Heart left ventricle (tissue), 16 donors: ENCODE measurements at regions not wholly inside any gene's neighbourhood (a gene's known extent, or its start where the extent isn't known, plus 50 kb on each side); places are given as distances from the start of the nearest gene placed in this dataset.

Experiments used
- ATAC-seq, 4 donors: fragments of 200-7000 bp; cut with Tn5 transposase; one replicate each; pipeline ENCODE4 v1.9.1; 2020 to 2022; ENCODE audit warnings: moderate library complexity in 4 of 4, mild to moderate bottlenecking in 3 of 4, moderate number of reproducible peaks in 1 of 4
- DNase-seq, 5 donors: peaks; one replicate each; pipeline ENCODE4 v3.0.0-alpha.2; 2020
- H3K27ac ChIP-seq, 12 donors: fragments of 200-600 bp; sonication (generic) in 4 of 12; one replicate each; pipeline versions ENCODE4 v1.5.0 to v1.8.0; 2016 to 2022; ENCODE audit warnings: mild to moderate bottlenecking in 2 of 12
- H3K27me3 ChIP-seq, 9 donors: fragments of 200-600 bp; sonication (generic) in 2 of 9; one replicate each; pipeline versions ENCODE4 v1.5.1 to v1.8.0; 2016 to 2022; ENCODE audit warnings: mild to moderate bottlenecking in 3 of 9
- H3K36me3 ChIP-seq, 9 donors: fragments of 200-600 bp; sonication (generic) in 2 of 9; one replicate each; pipeline versions ENCODE4 v1.5.0 to v1.8.0; 2018 to 2022; ENCODE audit warnings: mild to moderate bottlenecking in 2 of 9
- H3K4me1 ChIP-seq, 12 donors: fragments of 200-600 bp; sonication (generic) in 4 of 12; one replicate each; pipeline versions ENCODE4 v1.5.0 to v1.8.0; 2016 to 2022; ENCODE audit warnings: mild to moderate bottlenecking in 3 of 12
- H3K4me3 ChIP-seq, 12 donors: fragments of 200-600 bp; sonication (generic) in 4 of 12; one replicate each; pipeline versions ENCODE4 v1.5.0 to v1.8.0; 2017 to 2022; ENCODE audit warnings: mild to moderate bottlenecking in 9 of 12, moderate library complexity in 4 of 12
- H3K9me3 ChIP-seq, 12 donors: fragments of 200-600 bp; sonication (generic) in 4 of 12; one replicate each; pipeline versions ENCODE4 v1.5.0 to v1.8.0; 2016 to 2022; ENCODE audit warnings: mild to moderate bottlenecking in 1 of 12
- POLR2A ChIP-seq, 2 donors: fragments of 450-650 bp; IDR thresholded peaks; one replicate each; pipeline ENCODE4 v1.6.1; 2017; ENCODE audit warnings: antibody characterized with exemption in 2 of 2, mild to moderate bottlenecking in 2 of 2, moderate library complexity in 2 of 2
- WGBS, 4 donors: extraction: QIAGEN DNeasy Blood & Tissue Kit in 2 of 4; methylation state at CpG; one replicate each; pipeline versions ENCODE4 v1.1.5 to v1.1.7; 2013 to 2018; 5-methylcytosine and 5-hydroxymethylcytosine counted together
- intact Hi-C, 10 donors: fragments of 100-400 bp; cut with DNase I; formaldehyde crosslinking; loops; one replicate each; pipeline versions ENCODE4 v1.11.1 to v1.14.2; 2022
- TF ChIP-seq, protein P1 (sequence below), 12 donors: fragments of 200-600 bp; sonication (generic) in 4 of 12; IDR thresholded peaks; one replicate each; pipeline versions ENCODE4 v1.5.0 to v1.8.0; 2018 to 2022; ENCODE audit warnings: antibody characterized with exemption in 12 of 12, mild to moderate bottlenecking in 5 of 12
- donor health status: ischemic (EF 13 %, LVEDD 7.1; RV severe dilation, severe dysfunction).
- donor health status: healthy with polysubstance abuse.
- donor health status: DM: no; HTN: yes; CAD: no.
- donor health status: DM: no; HTN: no; CAD: no.
- donor health status: ischemic (EF 25% LVEDD 6.9; RV normal size, moderate dysfunction).
- donor health status: ischemic (EF 25% LVEDD 5.7; RV mildly dilated, moderate dysfunction).
- donor health status: healthy.
- donor health status: DM: yes; HTN: yes; CAD: no.
- donor health status: ischemic (EF 35%, LVEDD 5.7; RV mildly dilated, moderate dysfunction).
- donor health status: nonischemic (EF 11% LVEDD 7.7; RV severe dilation, severe dysfunction).
- donor health status: DM: yes; HTN: yes; CAD: no.
- donor health status: PGD.
- donor health status: ischemic (EF 29% LVEDD 5.4; RV normal size, mild dysfunction).
- donor health status: nonischemic (EF 23%, LVEDD 6.1; RV moderate dilation, normal function).

DNA sequence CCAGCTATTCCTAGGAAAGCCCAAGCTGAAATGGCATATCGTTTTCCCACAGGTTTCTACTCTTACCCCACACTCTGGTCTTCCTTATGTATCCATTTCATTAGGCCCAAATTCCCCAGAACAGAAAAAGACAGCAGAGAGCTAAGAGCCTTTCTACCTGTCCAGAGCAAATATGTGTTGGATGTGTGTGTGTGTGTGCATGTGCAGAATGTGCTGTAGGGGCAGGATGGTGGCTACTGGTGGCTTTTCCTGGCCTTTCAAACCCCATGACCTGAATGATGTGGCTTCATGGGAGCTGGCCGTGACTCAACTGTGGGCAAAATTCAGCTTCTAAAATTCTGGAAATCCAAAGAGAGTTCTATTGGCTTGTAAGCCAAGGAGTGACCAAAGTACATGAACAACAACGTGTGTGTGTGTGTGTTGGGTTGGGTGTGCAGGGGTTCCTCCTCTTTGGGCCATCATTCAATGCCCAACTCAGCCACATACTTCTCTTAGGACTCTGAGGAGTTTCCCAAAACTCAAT, 421.4 kb upstream of the CADM1 start:
- no peak for TF ChIP-seq POLR2A (IDR thresholded peaks at IDR 0.05)
- TF ChIP-seq, protein P1, sequence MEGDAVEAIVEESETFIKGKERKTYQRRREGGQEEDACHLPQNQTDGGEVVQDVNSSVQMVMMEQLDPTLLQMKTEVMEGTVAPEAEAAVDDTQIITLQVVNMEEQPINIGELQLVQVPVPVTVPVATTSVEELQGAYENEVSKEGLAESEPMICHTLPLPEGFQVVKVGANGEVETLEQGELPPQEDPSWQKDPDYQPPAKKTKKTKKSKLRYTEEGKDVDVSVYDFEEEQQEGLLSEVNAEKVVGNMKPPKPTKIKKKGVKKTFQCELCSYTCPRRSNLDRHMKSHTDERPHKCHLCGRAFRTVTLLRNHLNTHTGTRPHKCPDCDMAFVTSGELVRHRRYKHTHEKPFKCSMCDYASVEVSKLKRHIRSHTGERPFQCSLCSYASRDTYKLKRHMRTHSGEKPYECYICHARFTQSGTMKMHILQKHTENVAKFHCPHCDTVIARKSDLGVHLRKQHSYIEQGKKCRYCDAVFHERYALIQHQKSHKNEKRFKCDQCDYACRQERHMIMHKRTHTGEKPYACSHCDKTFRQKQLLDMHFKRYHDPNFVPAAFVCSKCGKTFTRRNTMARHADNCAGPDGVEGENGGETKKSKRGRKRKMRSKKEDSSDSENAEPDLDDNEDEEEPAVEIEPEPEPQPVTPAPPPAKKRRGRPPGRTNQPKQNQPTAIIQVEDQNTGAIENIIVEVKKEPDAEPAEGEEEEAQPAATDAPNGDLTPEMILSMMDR (IDR thresholded peaks at IDR 0.05): no peak
- WGBS, 4 donors: 82 to 91% (median 83%) methylated on average over 3 of the region's 3 CpGs
- DNase-seq (no peak), ATAC-seq (no peak)
- Histone ChIP-seq H3K9me3 (no peaks in the 10 kb centered on the region), H3K27me3 (peaks cover 0 to 6% (median 0%) of the 10 kb centered on the region in 9 donors), H3K36me3 (no peaks in the 10 kb centered on the region), H3K4me1 (peaks cover 0 to 16% (median 8%) of the 10 kb centered on the region in 12 donors), H3K27ac (no peak overlapping the region), H3K4me3 (no peak overlapping the region)
- intact Hi-C loops: no loop called here

DNA sequence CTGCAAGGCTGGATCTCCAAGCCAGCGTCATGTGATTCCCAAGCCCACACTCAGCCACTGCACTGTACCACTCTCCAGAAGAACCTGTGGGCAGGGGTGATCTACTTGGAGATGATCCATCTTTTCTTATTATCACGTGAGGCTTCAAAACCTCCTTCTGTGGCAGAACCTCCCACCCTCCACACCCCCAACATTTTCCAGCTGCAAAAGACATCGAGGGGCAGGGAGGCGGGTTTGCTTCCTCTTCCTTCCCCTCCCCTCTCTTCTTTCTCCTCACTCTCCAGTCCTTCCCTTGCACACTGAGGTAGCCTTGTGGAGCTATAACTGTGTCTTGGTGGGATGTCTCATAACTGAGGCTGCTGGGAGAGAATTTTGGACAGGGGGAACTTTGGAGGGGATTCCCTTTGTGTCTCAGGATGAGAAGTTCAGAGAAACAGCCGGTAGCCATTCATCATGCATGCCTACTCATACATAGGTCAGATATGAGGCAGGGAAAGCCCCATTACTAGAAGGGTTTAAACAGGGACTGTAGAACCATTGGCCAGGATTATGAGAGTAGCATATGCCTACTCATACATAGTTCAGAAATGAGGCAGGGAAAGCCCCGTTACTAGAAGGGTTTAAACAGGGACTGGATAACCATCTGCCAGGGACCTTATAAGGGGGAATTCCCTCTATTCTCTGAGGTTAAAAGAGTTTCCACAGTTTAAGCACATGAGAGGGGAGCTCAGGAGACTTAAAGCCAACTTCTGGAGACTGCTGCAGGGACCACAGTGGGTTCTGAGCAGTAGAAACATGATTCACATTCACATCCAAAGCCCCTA, 420.7 kb upstream of the CADM1 start:
- no peak overlapping the region for H3K27ac ChIP-seq
- no peaks in the 10 kb centered on the region for H3K9me3 ChIP-seq
- WGBS, 4 donors: 53 to 62% (median 60%) methylated on average over 6 of the region's 6 CpGs
- TF ChIP-seq POLR2A (IDR thresholded peaks at IDR 0.05): no peak
- TF ChIP-seq, protein P1 (IDR thresholded peaks at IDR 0.05): no peak
- H3K4me1 ChIP-seq: peaks cover 0 to 11% (median 2%) of the 10 kb centered on the region in 12 donors
- H3K4me3 ChIP-seq: no peak overlapping the region
- DNase-seq (no peak), ATAC-seq (no peak)
- intact Hi-C loops: no loop called here
- no peaks in the 10 kb centered on the region for H3K36me3 ChIP-seq
- peaks cover 0 to 6% (median 0%) of the 10 kb centered on the region in 9 donors for H3K27me3 ChIP-seq

DNA sequence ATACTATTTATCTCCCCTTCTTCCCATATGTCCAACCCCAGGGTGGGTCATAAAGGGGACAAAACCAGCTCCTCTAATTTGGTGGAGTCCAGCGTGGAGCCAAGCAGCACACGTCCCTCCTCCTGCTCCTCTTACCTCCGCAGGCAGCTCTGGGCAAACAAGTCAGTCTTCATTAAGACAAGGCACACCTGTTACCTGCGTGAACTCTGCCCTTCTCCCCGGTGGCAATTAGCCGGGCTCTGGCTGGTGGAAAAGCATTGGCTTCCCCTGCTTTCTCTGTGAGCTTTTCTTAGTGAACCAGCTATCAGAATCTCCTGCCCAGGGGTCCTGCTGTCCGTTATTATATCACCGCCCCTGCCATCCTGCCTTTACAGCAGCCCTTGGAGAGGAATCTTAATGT, 418.7 kb upstream of the CADM1 start:
- Histone ChIP-seq H3K9me3 (no peaks in the 10 kb centered on the region), H3K4me3 (no peak overlapping the region), H3K27me3 (peaks cover 0 to 6% (median 0%) of the 10 kb centered on the region in 9 donors), H3K36me3 (no peaks in the 10 kb centered on the region), H3K27ac (no peak overlapping the region), H3K4me1 (peaks cover 0 to 15% (median 0%) of the 10 kb centered on the region in 12 donors)
- DNase-seq (no peak), ATAC-seq (no peak)
- TF ChIP-seq, protein P1 (IDR thresholded peaks at IDR 0.05): no peak
- no peak for TF ChIP-seq POLR2A (IDR thresholded peaks at IDR 0.05)
- intact Hi-C loops: no loop called here
- WGBS, 4 donors: 75 to 80% (median 77%) methylated on average over 8 of the region's 8 CpGs

DNA sequence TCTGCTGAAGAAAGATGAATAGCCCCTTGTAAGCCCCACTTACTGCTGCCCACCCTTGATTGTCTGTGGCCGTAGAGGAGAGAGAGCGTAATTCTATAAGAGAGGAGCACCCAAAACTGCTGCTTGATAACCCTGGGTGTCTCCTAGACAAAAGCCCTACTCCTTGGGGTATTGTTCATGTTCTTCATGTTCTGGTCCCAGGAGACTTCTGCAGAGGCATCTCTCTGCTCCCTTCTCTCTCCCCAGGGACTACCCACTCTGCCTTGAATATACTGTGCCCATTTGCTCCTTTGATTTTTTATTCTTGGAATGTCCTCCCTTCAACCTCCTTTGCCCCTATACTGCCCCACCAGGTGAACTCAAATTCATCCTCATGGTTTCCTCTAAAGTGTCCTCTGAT, 417.8 kb upstream of the CADM1 start:
- Histone ChIP-seq H3K4me1 (peaks cover 0 to 15% (median 0%) of the 10 kb centered on the region in 12 donors), H3K27ac (no peak overlapping the region), H3K4me3 (no peak overlapping the region), H3K36me3 (no peaks in the 10 kb centered on the region), H3K27me3 (peaks cover 0 to 6% (median 0%) of the 10 kb centered on the region in 9 donors), H3K9me3 (no peaks in the 10 kb centered on the region)
- ATAC-seq (no peak), DNase-seq (no peak)
- intact Hi-C loops: no loop called here
- TF ChIP-seq, protein P1 (IDR thresholded peaks at IDR 0.05): no peak
- no peak for TF ChIP-seq POLR2A (IDR thresholded peaks at IDR 0.05)
- 45 to 86% (median 61%) methylated on average over 2 of the region's 2 CpGs for WGBS, 4 donors
